K562 (cell line): ENCODE measurements at regions not wholly inside any gene's neighbourhood (a gene's known extent, or its start where the extent isn't known, plus 50 kb on each side); places are given as distances from the start of the nearest gene placed in this dataset.

Experiments
- BHLHE40 ChIP-seq: IDR thresholded peaks from 2 replicates; pipeline ENCODE4 v1.6.1; 2011; ENCODE audit warnings: low read length, improper control_type of control experiment
- MTA1 ChIP-seq: fragments of 450-650 bp; IDR thresholded peaks from 2 replicates; pipeline ENCODE4 v1.6.1; 2017; ENCODE audit warnings: borderline replicate concordance
- NCOA2 ChIP-seq, 2 experiments: fragments of 450-650 bp; IDR thresholded peaks; 2 replicates each; pipeline ENCODE4 v1.6.1; 2018; ENCODE audit warnings: mild to moderate bottlenecking in 2 of 2, moderate library complexity in 1 of 2; ENCODE audit not compliant: partially characterized antibody in 2 of 2
- POLR2AphosphoS5 ChIP-seq: IDR thresholded peaks from 2 replicates; pipeline ENCODE4 v1.6.1; 2011; ENCODE audit warnings: mild to moderate bottlenecking, low read depth, low read length, moderate library complexity; ENCODE audit not compliant: control insufficient read depth, insufficient read depth
- TF ChIP-seq, protein P1 (sequence below), 3 experiments: IDR thresholded peaks in 2 of 3; conservative IDR thresholded peaks in 1 of 3; 2 replicates each; pipeline ENCODE4 v1.5.1; 2011 to 2012; ENCODE audit warnings: low read length in 3 of 3, mild to moderate bottlenecking in 3 of 3, control low read depth in 2 of 3, improper control_type of control experiment in 1 of 3, inconsistent platforms in 1 of 3, low read depth in 1 of 3, mixed read lengths in 1 of 3, moderate library complexity in 1 of 3; ENCODE audit not compliant: insufficient read depth in 2 of 3
- TF ChIP-seq, protein P2 (sequence below): fragments of 150-350 bp; IDR thresholded peaks from 2 replicates; pipeline ENCODE4 v1.6.1; 2014; ENCODE audit warnings: low read depth, mild to moderate bottlenecking, low read length, borderline replicate concordance

DNA sequence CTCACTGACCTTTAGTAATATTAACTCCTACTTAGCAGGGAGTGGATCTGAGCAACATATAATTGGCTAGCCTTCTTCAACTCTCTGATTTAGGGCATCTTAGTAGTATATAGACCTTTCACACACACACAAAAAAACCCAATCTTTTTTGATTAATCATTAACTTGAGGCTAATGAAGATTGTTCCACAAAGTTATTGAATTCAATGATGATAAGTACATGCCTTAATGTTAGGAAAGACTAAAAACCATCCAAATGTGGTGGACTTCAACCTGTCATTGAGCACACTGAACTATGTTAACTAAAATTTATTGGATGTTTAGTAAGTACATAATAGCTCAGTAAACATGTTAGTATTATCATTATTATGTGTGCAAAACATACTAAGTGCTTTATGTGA, 179.4 kb upstream of the SLC25A13 start:
- TF ChIP-seq, protein P1, sequence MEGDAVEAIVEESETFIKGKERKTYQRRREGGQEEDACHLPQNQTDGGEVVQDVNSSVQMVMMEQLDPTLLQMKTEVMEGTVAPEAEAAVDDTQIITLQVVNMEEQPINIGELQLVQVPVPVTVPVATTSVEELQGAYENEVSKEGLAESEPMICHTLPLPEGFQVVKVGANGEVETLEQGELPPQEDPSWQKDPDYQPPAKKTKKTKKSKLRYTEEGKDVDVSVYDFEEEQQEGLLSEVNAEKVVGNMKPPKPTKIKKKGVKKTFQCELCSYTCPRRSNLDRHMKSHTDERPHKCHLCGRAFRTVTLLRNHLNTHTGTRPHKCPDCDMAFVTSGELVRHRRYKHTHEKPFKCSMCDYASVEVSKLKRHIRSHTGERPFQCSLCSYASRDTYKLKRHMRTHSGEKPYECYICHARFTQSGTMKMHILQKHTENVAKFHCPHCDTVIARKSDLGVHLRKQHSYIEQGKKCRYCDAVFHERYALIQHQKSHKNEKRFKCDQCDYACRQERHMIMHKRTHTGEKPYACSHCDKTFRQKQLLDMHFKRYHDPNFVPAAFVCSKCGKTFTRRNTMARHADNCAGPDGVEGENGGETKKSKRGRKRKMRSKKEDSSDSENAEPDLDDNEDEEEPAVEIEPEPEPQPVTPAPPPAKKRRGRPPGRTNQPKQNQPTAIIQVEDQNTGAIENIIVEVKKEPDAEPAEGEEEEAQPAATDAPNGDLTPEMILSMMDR (IDR thresholded peaks at IDR 0.05 in 2 of 3, conservative IDR thresholded peaks at IDR 0.05 in 1 of 3; ENCODE audit: insufficient read depth in 2 of 3, low read depth in 1 of 3, low read length in 3 of 3) = no peak
- TF ChIP-seq POLR2AphosphoS5 (no peak), NCOA2 (IDR thresholded peaks at IDR 0.05; ENCODE audit: partially characterized antibody in 2 of 2) (no peak), MTA1 (no peak), BHLHE40 (no peak)
- TF ChIP-seq, protein P2, sequence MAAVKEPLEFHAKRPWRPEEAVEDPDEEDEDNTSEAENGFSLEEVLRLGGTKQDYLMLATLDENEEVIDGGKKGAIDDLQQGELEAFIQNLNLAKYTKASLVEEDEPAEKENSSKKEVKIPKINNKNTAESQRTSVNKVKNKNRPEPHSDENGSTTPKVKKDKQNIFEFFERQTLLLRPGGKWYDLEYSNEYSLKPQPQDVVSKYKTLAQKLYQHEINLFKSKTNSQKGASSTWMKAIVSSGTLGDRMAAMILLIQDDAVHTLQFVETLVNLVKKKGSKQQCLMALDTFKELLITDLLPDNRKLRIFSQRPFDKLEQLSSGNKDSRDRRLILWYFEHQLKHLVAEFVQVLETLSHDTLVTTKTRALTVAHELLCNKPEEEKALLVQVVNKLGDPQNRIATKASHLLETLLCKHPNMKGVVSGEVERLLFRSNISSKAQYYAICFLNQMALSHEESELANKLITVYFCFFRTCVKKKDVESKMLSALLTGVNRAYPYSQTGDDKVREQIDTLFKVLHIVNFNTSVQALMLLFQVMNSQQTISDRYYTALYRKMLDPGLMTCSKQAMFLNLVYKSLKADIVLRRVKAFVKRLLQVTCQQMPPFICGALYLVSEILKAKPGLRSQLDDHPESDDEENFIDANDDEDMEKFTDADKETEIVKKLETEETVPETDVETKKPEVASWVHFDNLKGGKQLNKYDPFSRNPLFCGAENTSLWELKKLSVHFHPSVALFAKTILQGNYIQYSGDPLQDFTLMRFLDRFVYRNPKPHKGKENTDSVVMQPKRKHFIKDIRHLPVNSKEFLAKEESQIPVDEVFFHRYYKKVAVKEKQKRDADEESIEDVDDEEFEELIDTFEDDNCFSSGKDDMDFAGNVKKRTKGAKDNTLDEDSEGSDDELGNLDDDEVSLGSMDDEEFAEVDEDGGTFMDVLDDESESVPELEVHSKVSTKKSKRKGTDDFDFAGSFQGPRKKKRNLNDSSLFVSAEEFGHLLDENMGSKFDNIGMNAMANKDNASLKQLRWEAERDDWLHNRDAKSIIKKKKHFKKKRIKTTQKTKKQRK = no peak
